ENCODE measurements at regions not wholly inside any gene's neighbourhood (a gene's known extent, or its start where the extent isn't known, plus 50 kb on each side); places are given as distances from the start of the nearest gene placed in this dataset.

DNA sequence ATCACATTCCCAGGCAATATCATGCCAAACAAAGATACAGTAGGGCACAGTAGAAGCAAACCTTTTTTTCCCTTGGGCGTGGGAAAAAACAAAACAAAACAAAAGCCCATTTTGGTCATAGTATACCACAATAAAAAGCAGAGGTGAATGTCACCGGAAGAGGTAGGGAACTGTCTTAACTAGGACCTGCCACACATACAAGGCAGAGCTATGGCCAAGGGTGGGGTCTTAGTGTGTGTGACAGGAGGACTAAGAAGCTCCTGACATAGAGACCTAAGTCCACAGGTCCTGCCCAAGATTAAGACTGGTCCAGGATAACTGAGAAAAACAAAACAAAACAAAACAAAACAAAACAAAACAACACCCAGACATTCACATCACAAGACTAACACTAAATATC, 441.2 kb upstream of the DSEL start:
- H3K4me1 ChIP-seq (replicated peaks in 1 of 4; ENCODE audit: control insufficient read depth in 3 of 4, insufficient read depth in 4 of 4, low read length in 3 of 4) = peaks cover 0 to 16% (median 8%) of the 10 kb centered on the region in 4 experiments; a peak in 6 of 7 replicates
- FAIRE-seq (no peak), DNase-seq (ENCODE audit: low read depth in 1 of 2, low spot score in 2 of 2) (no peak)
- peak overlapping the region in 1 of 2 experiments; percentile 25; a peak in 3 of 4 replicates for H3K4me2 ChIP-seq (ENCODE audit: insufficient read depth in 1 of 2, low read depth in 2 of 2, low read length in 2 of 2)
- H2BK120ac ChIP-seq (replicated peaks; ENCODE audit: low read depth, low read length) = no peak overlapping the region
- no peak overlapping the region for H3K4ac ChIP-seq (replicated peaks; ENCODE audit: insufficient read length, low read depth, low read length)
- H3K79me2 ChIP-seq (ENCODE audit: control insufficient read depth in 1 of 2, insufficient read depth in 2 of 2, low read length in 2 of 2) = no peaks in the 10 kb centered on the region
- H3K79me1 ChIP-seq (ENCODE audit: low read depth, low read length) = no peaks in the 10 kb centered on the region
- peaks cover 0 to 4% (median 0%) of the 10 kb centered on the region in 4 experiments; a peak in 2 of 7 replicates for H3K27me3 ChIP-seq (replicated peaks in 1 of 4; ENCODE audit: control insufficient read depth in 3 of 4, extremely low read depth in 1 of 4, insufficient read depth in 3 of 4, low read length in 3 of 4)
- H3K23ac ChIP-seq (ENCODE audit: insufficient read length) = no peak overlapping the region
- H4K20me1 ChIP-seq (replicated peaks in 1 of 2; ENCODE audit: control insufficient read depth in 1 of 2, insufficient read depth in 2 of 2, low read length in 2 of 2) = no peaks in the 10 kb centered on the region
- H3K18ac ChIP-seq (ENCODE audit: extremely low read depth, low read length) = no peak overlapping the region
- H3K4me3 ChIP-seq (ENCODE audit: extremely low read depth in 1 of 4, insufficient read depth in 2 of 4, low read depth in 3 of 4, low read length in 4 of 4) = no peak overlapping the region
- no peak overlapping the region for H4K5ac ChIP-seq (ENCODE audit: insufficient read length, low read depth, low read length)
- no peak overlapping the region for H2AK5ac ChIP-seq (ENCODE audit: low read depth, low read length)
- no peak overlapping the region for H2BK12ac ChIP-seq (ENCODE audit: low read depth, low read length)
- H3K56ac ChIP-seq (replicated peaks; ENCODE audit: insufficient read length, low read depth, low read length) = no peak overlapping the region
- no peak overlapping the region for H4K8ac ChIP-seq (ENCODE audit: extremely low read depth, insufficient read depth, low read length)
- ChIA-PET POLR2A (ENCODE audit: partially characterized antibody) (no interaction called here), CTCF (ENCODE audit: partially characterized antibody) (interaction anchor here (0.6 to 1.0 kb wide), 3 partner anchors 24 to 588 kb away, joined by 3 read pairs; no protein-coding TSS in a partner anchor)
- H3K36me3 ChIP-seq (ENCODE audit: control insufficient read depth in 2 of 4, insufficient read depth in 4 of 4, low read length in 3 of 4) = no peaks in the 10 kb centered on the region
- no peak overlapping the region for H2BK15ac ChIP-seq (ENCODE audit: low read length)
- H3K27ac ChIP-seq (ENCODE audit: low read depth, low read length) = no peak overlapping the region
- WGBS, 2 experiments (ENCODE audit: extremely low coverage in 1 of 2, insufficient coverage in 1 of 2, insufficient read length in 1 of 2, insufficient replicate concordance in 2 of 2, low coverage in 1 of 2, low lambda C conversion rate in 2 of 2, missing lambda C conversion rate in 1 of 2) = 75% methylated on average over 2 of the region's 2 CpGs; no CpG with 5 or more reads in 1 of the 2 experiments
- no peak overlapping the region for H2BK20ac ChIP-seq (ENCODE audit: low read length)
- H3K9me3 ChIP-seq (ENCODE audit: insufficient read depth in 2 of 2, low read depth in 1 of 2, low read length in 1 of 2) = no peaks in the 10 kb centered on the region
- H2BK5ac ChIP-seq (ENCODE audit: low read depth, low read length) = no peak overlapping the region
- no peak overlapping the region for H3K9ac ChIP-seq (replicated peaks in 1 of 4; ENCODE audit: extremely low read depth in 1 of 4, low read depth in 3 of 4, low read length in 3 of 4)
- no peak overlapping the region for H3K14ac ChIP-seq (ENCODE audit: insufficient read length)
- no peak overlapping the region for H4K91ac ChIP-seq (replicated peaks; ENCODE audit: insufficient read length, low read length)
- no peaks in the 10 kb centered on the region for H3K23me2 ChIP-seq (ENCODE audit: low read depth, low read length)
- no peak overlapping the region for H2AFZ ChIP-seq (ENCODE audit: low read length)
- TF ChIP-seq CBX8 (IDR thresholded peaks at IDR 0.05; ENCODE audit: borderline replicate concordance, low read depth, low read length) = no peak
